HEK293T (cell line): ENCODE measurements at regions not wholly inside any gene's neighbourhood (a gene's known extent, or its start where the extent isn't known, plus 50 kb on each side); places are given as distances from the start of the nearest gene placed in this dataset.

Experiments
- FOXM1 ChIP-seq: fragments of 450-650 bp; IDR thresholded peaks from 2 replicates; pipeline ENCODE4 v1.6.1; 2017; ENCODE audit warnings: mild to moderate bottlenecking, borderline replicate concordance
- SP1 ChIP-seq: fragments of 450-650 bp; IDR thresholded peaks from 2 replicates; pipeline ENCODE4 v1.6.1; 2017
- SUZ12 ChIP-seq: fragments of 450-650 bp; IDR thresholded peaks from 2 replicates; pipeline ENCODE4 v1.6.1; 2016; ENCODE audit warnings: mild to moderate bottlenecking

DNA sequence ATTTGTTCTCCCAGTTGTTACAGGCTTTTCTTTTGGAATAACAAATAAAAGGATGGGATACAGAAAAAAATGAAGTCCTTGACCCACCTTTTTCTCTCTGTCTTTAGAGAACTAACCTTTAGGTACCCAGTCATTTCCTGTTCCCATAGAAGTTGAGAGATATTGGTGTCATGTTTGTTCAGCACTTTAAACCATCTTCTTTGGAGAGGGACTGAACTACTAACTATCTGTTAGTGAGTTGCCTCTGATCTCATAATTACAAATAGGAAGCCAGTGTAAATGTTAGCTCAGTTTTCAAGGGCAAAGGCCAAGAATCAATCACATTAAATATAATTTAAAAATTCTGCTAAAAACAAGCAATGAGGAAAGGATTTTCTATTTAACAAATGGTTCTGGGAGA is 72.9 kb upstream of the DCBLD2 start:
- TF ChIP-seq SUZ12: no peak
- TF ChIP-seq SP1: no peak
- TF ChIP-seq FOXM1: no peak
